Thymus (tissue), 11 donors: ENCODE measurements at regions not wholly inside any gene's neighbourhood (a gene's known extent, or its start where the extent isn't known, plus 50 kb on each side); places are given as distances from the start of the nearest gene placed in this dataset.

Source experiments
- DNase-seq, 9 donors: peaks; one replicate each; pipeline ENCODE4 v3.0.0-alpha.2; 2013; ENCODE audit warnings: low spot score in 9 of 9, low read depth in 6 of 9, missing footprints in 1 of 9
- H3K27ac ChIP-seq, 2 donors: one replicate each; pipeline ENCODE4 v1.5.1; 2013; ENCODE audit warnings: control low read depth in 1 of 2, low read depth in 1 of 2, low read length in 1 of 2, mild to moderate bottlenecking in 1 of 2, moderate library complexity in 1 of 2
- H3K27me3 ChIP-seq, 2 donors: one replicate each; pipeline ENCODE4 v1.5.1; 2013; ENCODE audit warnings: low read length in 1 of 2; ENCODE audit not compliant: control insufficient read depth in 2 of 2, insufficient read depth in 1 of 2
- H3K36me3 ChIP-seq, 2 donors: one replicate each; pipeline ENCODE4 v1.5.1; 2013; ENCODE audit warnings: low read length in 1 of 2, mild to moderate bottlenecking in 1 of 2, moderate library complexity in 1 of 2; ENCODE audit not compliant: control insufficient read depth in 2 of 2, insufficient read depth in 2 of 2
- H3K4me1 ChIP-seq, 2 donors: one replicate each; pipeline ENCODE4 v1.5.1; 2013; ENCODE audit warnings: low read length in 2 of 2; ENCODE audit not compliant: control insufficient read depth in 2 of 2, insufficient read depth in 2 of 2
- H3K4me3 ChIP-seq, 2 donors: one replicate each; pipeline ENCODE4 v1.5.1; 2013; ENCODE audit warnings: low read length in 2 of 2, control low read depth in 1 of 2, mild to moderate bottlenecking in 1 of 2
- H3K9me3 ChIP-seq, 2 donors: one replicate each; pipeline ENCODE4 v1.5.1; 2013; ENCODE audit warnings: low read length in 1 of 2, mild to moderate bottlenecking in 1 of 2; ENCODE audit not compliant: control insufficient read depth in 2 of 2, insufficient read depth in 1 of 2
- WGBS: extraction: QIAGEN DNeasy Blood & Tissue Kit; methylation state at CpG from one replicate; pipeline ENCODE4 v1.1.7; 2013; 5-methylcytosine and 5-hydroxymethylcytosine counted together
- donor health status: healthy.

DNA sequence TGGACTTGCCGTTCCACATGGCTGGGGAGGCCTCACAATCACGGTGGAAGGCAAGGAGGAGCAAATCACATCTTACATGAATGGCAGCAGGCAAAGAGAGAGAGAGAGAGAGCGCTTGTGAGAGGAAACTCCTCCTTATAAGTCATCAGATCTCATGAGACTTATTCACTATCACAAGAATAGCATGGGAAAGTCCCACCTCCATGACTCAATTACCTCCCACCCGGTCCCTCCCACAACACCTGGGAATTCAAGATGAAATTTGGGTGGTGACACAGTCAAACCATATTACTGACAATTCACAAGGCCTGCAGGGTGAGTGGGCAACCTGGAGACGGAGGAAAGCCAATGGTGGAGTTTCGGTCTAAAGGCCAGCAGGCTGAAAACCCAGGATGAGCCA, 394.3 kb upstream of the TRAM1L1 start:
- no peak overlapping the region for H3K4me3 ChIP-seq
- no peaks in the 10 kb centered on the region for H3K27me3 ChIP-seq
- no peaks in the 10 kb centered on the region for H3K36me3 ChIP-seq
- H3K27ac ChIP-seq, result no peak overlapping the region
- no peaks in the 10 kb centered on the region for H3K4me1 ChIP-seq
- H3K9me3 ChIP-seq, result no peaks in the 10 kb centered on the region
- no peak for DNase-seq
- WGBS, result 85% methylated on average over 6 of the region's 6 CpGs

DNA sequence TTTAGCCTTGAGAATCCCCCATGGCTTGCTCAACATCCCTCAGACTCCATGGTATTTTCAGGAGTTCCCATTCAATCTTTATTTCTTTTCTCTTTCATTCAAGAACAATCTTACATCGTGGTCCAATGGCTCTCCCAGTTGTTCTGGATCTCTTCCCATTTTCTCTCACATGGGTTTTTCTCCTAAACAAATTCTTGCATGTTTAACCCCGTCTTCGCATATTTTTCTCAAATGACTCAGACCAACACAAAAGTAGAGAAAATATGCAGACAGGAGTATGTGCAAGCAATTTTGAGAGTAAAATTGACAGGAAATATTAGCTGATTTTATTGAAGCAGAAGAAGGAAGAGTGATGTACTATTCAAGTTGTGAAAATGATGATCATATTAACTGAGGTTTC, 396.4 kb upstream of the TRAM1L1 start:
- H3K27me3 ChIP-seq, result no peaks in the 10 kb centered on the region
- no peak overlapping the region for H3K4me3 ChIP-seq
- no peak for DNase-seq
- H3K9me3 ChIP-seq, result no peaks in the 10 kb centered on the region
- H3K4me1 ChIP-seq, result no peaks in the 10 kb centered on the region
- no peak overlapping the region for H3K27ac ChIP-seq
- H3K36me3 ChIP-seq, result no peaks in the 10 kb centered on the region
- WGBS, result 81% methylated on average over 3 of the region's 3 CpGs

DNA sequence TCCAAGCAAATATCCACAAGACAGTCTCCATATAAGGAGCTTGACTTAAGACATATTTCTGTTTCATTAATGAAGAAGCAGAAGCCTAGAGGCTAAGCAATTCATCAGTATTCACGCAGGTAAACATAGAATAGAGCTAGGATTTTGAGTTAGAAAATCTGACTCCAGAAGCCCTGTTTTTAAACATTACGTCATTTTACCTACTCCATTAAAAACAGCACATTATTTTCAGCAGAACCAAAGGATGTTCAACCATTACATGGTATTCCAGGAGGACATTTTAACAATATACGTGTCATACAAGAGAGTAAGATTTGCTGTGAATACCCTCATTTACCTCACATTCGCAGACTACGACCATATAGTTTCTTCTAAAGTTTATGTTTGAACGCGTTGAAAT, 403.3 kb upstream of the TRAM1L1 start:
- 90% methylated on average over 7 of the region's 7 CpGs for WGBS
- no peak overlapping the region for H3K27ac ChIP-seq

DNA sequence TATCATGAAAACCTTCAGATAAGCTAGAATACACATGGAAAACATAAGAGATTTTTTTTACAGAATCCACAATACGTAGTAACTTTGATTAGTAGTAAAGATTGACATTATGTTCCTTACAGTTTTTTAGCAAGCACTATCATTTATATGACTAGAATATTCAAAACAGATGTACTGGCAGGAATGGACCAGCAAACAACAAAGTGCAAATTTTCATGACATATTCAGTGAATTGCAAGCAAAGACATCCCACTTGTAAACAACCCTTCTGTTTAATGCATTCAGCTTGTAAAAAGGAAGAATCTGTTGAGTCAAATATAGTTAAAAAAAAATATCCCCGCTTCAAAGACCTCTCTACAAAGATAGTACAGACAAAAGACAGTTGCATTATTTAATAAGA, 403.7 kb upstream of the TRAM1L1 start:
- no peaks in the 10 kb centered on the region for H3K4me1 ChIP-seq
- H3K27ac ChIP-seq, result no peak overlapping the region
- no peaks in the 10 kb centered on the region for H3K36me3 ChIP-seq
- no peaks in the 10 kb centered on the region for H3K27me3 ChIP-seq
- WGBS, result 90% methylated on average over 2 of the region's 2 CpGs
- H3K4me3 ChIP-seq, result no peak overlapping the region
- H3K9me3 ChIP-seq, result no peaks in the 10 kb centered on the region
- no peak for DNase-seq

More for the DNA sequence above, 403.3 kb upstream of the TRAM1L1 start:
- Histone ChIP-seq H3K4me1 (no peaks in the 10 kb centered on the region), H3K9me3 (no peaks in the 10 kb centered on the region), H3K4me3 (no peak overlapping the region), H3K27me3 (no peaks in the 10 kb centered on the region), H3K36me3 (no peaks in the 10 kb centered on the region)
- DNase-seq, result no peak

DNA sequence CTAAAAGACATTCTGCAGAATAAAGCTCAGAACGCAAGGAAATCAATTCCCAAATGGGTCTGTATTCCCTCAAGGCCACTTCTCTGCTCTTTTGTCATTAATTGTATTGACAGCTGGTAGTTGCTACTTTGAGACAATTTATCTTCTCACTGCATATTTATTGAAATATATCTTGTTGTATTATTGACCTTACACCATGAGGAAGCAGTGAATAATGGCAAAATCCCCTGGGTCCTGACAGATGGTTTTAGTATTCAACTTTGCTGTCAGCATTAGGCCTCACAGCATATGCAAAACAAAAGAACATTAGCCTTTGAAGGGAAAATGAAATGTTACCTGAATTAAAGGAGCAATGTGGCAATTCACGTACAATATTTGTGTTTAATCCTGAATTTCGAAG, 406.1 kb upstream of the TRAM1L1 start:
- no peak overlapping the region for H3K4me3 ChIP-seq
- H3K27ac ChIP-seq, result no peak overlapping the region
- no peaks in the 10 kb centered on the region for H3K36me3 ChIP-seq
- H3K4me1 ChIP-seq, result no peaks in the 10 kb centered on the region
- H3K9me3 ChIP-seq, result no peaks in the 10 kb centered on the region
- 93% methylated on average over 3 of the region's 3 CpGs for WGBS
- no peak for DNase-seq
- no peaks in the 10 kb centered on the region for H3K27me3 ChIP-seq

DNA sequence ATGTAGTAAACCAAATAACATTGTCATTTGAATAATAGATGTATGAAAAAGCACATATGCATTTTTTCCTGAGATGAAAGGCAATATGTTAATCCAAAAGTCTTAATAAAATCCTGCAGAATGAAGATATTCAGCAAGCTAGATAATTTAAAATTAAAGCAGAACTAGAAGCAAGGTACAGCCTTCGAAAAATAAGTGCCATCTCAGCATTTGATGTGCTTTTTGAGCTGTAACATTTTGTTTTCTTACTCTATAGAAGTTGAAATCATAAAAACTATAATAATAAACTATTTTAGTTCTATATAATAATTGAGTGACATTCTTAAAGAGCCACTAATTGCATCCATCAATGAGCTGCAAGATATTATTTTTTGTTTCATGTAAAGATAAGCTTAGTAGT, 410.4 kb upstream of the TRAM1L1 start:
- DNase-seq, result no peak
- Histone ChIP-seq H3K9me3 (no peaks in the 10 kb centered on the region), H3K27me3 (no peaks in the 10 kb centered on the region), H3K27ac (no peak overlapping the region), H3K4me3 (no peak overlapping the region), H3K36me3 (no peaks in the 10 kb centered on the region), H3K4me1 (no peaks in the 10 kb centered on the region)
- WGBS, result 77% methylated on average over 1 of the region's 1 CpG

DNA sequence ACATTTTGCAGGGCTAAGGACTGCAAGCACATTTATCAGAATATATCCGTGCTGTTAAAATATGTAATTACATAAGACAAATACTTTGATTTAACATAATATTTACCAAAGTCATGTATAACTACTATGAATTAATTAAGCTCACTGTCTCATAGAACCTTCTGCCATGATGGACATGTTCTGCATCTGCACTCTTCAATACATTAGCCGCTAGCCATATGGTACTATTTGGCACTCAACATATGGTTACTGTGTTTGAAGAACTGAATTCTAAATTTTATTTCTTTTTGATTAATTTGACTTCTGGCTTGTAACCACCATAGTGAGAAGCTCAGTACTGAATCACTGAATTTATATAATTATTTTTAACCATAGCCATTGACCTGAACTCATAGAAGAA, 427.0 kb upstream of the TRAM1L1 start:
- H3K4me1 ChIP-seq, result no peaks in the 10 kb centered on the region
- H3K27me3 ChIP-seq, result no peaks in the 10 kb centered on the region
- no peak for DNase-seq
- H3K27ac ChIP-seq, result no peak overlapping the region
- H3K4me3 ChIP-seq, result no peak overlapping the region
- no peaks in the 10 kb centered on the region for H3K36me3 ChIP-seq
- H3K9me3 ChIP-seq, result no peaks in the 10 kb centered on the region
- 97% methylated on average over 2 of the region's 2 CpGs for WGBS

DNA sequence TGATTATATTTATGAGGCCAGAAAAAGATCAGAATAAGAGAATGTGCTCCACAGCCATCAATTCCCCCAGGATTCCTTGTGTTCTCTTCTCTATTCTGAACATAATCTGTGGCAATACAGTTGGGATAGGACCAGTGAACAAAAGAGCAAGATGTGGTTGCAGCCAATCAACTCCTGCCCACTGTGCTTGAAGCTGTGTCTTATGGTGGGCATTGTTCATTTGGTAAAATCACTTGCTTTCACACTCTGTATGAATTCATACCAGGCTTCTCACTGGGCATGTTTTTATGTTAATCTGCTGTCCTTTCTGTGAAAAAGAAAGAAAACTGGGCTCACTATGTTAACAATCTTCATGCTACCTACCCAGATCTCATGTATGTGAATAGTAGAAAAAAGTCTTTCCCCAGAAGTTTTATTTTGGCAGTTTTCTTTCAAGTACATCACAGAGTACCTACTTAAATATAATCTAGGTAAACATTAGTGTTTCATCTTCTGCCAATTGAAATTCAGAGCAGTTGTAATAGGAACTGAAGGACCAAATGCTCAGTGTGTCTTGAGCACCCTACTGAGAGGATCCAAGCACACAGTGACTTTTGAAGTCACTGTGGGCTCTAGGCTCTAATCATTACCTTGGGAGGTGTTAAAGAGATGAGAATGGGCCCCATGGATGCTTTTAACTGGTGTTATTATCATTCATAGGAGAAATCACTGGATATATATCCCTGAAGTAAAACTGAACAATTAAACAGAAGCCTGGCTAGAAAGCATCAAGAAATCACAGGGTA, 429.2 kb upstream of the TRAM1L1 start:
- H3K4me1 ChIP-seq, result no peaks in the 10 kb centered on the region
- no peak overlapping the region for H3K27ac ChIP-seq
- H3K36me3 ChIP-seq, result no peaks in the 10 kb centered on the region
- no peaks in the 10 kb centered on the region for H3K9me3 ChIP-seq
- no peak overlapping the region for H3K4me3 ChIP-seq
- H3K27me3 ChIP-seq, result no peaks in the 10 kb centered on the region
- DNase-seq, result no peak

DNA sequence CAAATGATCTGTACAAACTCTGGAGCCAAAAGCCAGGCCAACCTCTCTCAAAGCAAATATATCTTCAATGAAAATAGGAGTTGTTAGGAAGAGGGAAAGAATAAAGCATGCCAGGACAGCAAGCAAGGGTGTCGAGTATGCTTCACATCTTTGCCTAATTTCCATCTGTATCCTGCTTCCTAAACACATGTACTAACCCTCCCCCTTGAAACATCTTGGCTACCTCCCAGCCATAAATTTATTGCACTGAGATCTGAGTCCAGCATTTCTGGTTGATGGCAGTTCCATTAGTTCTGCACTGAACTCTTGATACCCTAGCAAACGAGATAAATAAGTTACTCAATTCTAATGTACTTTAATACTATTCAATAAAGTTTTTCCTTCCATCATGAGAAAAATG, 430.5 kb upstream of the TRAM1L1 start:
- Histone ChIP-seq H3K36me3 (no peaks in the 10 kb centered on the region), H3K4me3 (no peak overlapping the region), H3K9me3 (no peaks in the 10 kb centered on the region), H3K27ac (no peak overlapping the region), H3K4me1 (no peaks in the 10 kb centered on the region), H3K27me3 (no peaks in the 10 kb centered on the region)
- no peak for DNase-seq
- 86% methylated on average over 2 of the region's 2 CpGs for WGBS
